ENCODE measurements at regions not wholly inside any gene's neighbourhood (a gene's known extent, or its start where the extent isn't known, plus 50 kb on each side); places are given as distances from the start of the nearest gene placed in this dataset.

GRCh38 chr7:52061666-52062065 lies 745.1 kb upstream of the COBL start:
- in situ Hi-C loops (cut with MboI; ENCODE audit: low pct_unique_long_range_greater_than_20kb, low sequenced_read_pairs, unreplicated experiment): no loop called here
- DNase-seq (ENCODE audit: low spot score): no peak
- no peak for TF ChIP-seq CTCF (IDR thresholded peaks at IDR 0.05; ENCODE audit: extremely low read depth, insufficient read depth, missing control alignments)

GRCh38 chr7:52053525-52053924 lies 736.9 kb upstream of the COBL start:
- in situ Hi-C loops (cut with MboI; ENCODE audit: low pct_unique_long_range_greater_than_20kb, low sequenced_read_pairs, unreplicated experiment): no loop called here
- no peak for TF ChIP-seq CTCF (IDR thresholded peaks at IDR 0.05; ENCODE audit: extremely low read depth, insufficient read depth, missing control alignments)
- no peak for DNase-seq (ENCODE audit: low spot score)

- DNase-seq (ENCODE audit: low spot score): no peak
- in situ Hi-C loops (cut with MboI; ENCODE audit: low pct_unique_long_range_greater_than_20kb, low sequenced_read_pairs, unreplicated experiment): no loop called here
- no peak for TF ChIP-seq CTCF (IDR thresholded peaks at IDR 0.05; ENCODE audit: extremely low read depth, insufficient read depth, missing control alignments)
These were observed 714.1 kb upstream of the COBL start for GRCh38 chr7:52030722-52031121.

- in situ Hi-C loops (cut with MboI; ENCODE audit: low pct_unique_long_range_greater_than_20kb, low sequenced_read_pairs, unreplicated experiment): no loop called here
- no peak for TF ChIP-seq CTCF (IDR thresholded peaks at IDR 0.05; ENCODE audit: extremely low read depth, insufficient read depth, missing control alignments)
- DNase-seq (ENCODE audit: low spot score): no peak
These were observed 709.5 kb upstream of the COBL start for GRCh38 chr7:52026140-52026539.

- no peak for TF ChIP-seq CTCF (IDR thresholded peaks at IDR 0.05; ENCODE audit: extremely low read depth, insufficient read depth, missing control alignments)
- no peak for DNase-seq (ENCODE audit: low spot score)
- in situ Hi-C loops (cut with MboI; ENCODE audit: low pct_unique_long_range_greater_than_20kb, low sequenced_read_pairs, unreplicated experiment): no loop called here
These were observed 704.7 kb upstream of the COBL start for GRCh38 chr7:52021343-52021742.

- no peak for TF ChIP-seq CTCF (IDR thresholded peaks at IDR 0.05; ENCODE audit: extremely low read depth, insufficient read depth, missing control alignments)
- in situ Hi-C loops (cut with MboI; ENCODE audit: low pct_unique_long_range_greater_than_20kb, low sequenced_read_pairs, unreplicated experiment): no loop called here
These were observed 702.1 kb upstream of the COBL start for GRCh38 chr7:52018680-52019054.

More at GRCh38 chr7:52018680-52019054, 702.1 kb upstream of the COBL start:
- no peak for DNase-seq (ENCODE audit: low spot score)
